GM12875 (cell line): ENCODE measurements at regions not wholly inside any gene's neighbourhood (a gene's known extent, or its start where the extent isn't known, plus 50 kb on each side); places are given as distances from the start of the nearest gene placed in this dataset.

Experiments used
- H3K4me3 ChIP-seq: one replicate; pipeline ENCODE4 v1.5.1; 2011; ENCODE audit warnings: low read depth, low read length, control low read depth
- TF ChIP-seq, protein P1 (sequence below): IDR thresholded peaks from 2 replicates; pipeline ENCODE4 v1.5.1; 2011; ENCODE audit warnings: low read depth, mild to moderate bottlenecking, control low read depth, inconsistent platforms, low read length, moderate library complexity, borderline replicate concordance; ENCODE audit not compliant: insufficient read depth

DNA sequence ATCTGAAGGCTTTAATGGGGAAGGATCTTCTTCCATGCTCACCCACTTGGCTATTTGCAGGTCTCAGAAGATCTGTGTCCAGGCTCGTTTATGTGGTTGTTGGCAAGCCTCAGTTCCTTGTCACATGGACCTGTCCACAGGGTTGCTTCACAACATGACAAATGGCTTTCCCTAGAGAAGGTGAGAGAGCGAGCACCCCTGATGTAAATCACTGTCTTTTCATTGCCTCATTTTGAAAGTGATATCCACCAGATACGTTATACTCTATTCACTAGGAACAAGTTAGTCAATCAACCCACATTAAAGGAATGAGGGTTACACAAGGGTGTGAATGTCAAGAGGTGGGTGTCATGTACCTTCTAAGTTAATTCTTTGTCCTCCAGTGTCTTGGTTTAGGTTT lies 433.3 kb downstream of the RPS6KC1 start:
- H3K4me3 ChIP-seq, result no peak overlapping the region
- TF ChIP-seq, protein P1, sequence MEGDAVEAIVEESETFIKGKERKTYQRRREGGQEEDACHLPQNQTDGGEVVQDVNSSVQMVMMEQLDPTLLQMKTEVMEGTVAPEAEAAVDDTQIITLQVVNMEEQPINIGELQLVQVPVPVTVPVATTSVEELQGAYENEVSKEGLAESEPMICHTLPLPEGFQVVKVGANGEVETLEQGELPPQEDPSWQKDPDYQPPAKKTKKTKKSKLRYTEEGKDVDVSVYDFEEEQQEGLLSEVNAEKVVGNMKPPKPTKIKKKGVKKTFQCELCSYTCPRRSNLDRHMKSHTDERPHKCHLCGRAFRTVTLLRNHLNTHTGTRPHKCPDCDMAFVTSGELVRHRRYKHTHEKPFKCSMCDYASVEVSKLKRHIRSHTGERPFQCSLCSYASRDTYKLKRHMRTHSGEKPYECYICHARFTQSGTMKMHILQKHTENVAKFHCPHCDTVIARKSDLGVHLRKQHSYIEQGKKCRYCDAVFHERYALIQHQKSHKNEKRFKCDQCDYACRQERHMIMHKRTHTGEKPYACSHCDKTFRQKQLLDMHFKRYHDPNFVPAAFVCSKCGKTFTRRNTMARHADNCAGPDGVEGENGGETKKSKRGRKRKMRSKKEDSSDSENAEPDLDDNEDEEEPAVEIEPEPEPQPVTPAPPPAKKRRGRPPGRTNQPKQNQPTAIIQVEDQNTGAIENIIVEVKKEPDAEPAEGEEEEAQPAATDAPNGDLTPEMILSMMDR, result no peak

DNA sequence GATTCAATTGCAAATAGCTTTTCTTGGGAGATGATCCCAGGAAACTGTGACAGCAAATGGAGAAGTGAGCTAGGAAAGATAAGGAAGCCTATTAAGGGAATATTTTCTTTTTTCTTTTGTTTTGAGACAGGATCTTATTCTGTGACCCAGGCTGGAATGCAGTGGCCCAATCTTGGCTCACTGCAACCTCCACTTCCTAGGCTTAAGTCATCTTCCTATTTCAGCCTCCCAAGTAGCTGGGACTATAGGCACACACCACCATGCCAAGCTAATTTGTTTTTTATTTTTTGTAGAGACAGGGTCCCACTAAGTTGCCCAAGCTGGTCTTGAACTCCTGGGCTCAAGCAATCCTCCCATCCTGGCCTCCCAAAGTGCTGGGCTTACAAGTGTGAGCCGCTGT lies 433.7 kb downstream of the RPS6KC1 start:
- TF ChIP-seq, protein P1, result no peak
- no peak overlapping the region for H3K4me3 ChIP-seq

DNA sequence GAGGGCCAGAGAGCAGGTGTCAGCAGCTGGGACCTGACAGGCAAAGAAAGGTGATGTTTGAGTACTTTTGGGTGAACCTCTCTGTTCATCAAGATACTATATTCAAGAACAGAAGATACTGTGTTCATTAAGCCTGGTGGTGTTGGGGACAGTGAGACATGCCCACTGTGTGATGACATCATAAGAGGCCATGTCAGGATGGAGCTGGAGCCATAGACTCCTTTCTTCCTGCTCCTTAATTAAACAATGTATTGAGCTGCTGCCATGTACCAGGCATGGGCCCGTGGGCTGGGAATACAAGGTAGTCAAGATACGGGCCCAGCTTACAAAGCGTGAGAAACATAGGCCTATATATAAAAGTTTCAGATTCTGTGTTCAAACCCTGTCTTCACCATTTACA lies 435.4 kb downstream of the RPS6KC1 start:
- TF ChIP-seq, protein P1, result no peak
- H3K4me3 ChIP-seq, result no peak overlapping the region

DNA sequence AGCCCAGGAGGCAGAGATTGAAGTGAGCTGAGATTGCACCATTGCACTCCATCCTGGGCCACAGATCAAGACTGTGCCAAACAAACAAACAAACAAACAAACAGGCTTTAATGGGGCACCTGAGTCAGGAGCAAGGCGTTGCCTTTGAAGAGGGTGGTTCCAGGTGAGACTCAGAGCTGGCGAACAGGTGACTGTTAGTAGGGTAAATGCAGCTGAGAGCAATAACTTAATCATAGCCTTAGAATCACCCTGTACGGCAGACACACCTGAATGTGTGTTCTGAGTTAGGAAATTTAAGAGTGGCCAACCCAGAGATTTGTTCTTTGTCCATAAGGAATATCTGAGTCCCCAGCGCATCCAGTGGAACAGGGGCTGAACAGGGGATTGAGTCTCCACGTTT lies 440.4 kb downstream of the RPS6KC1 start:
- TF ChIP-seq, protein P1, result no peak

DNA sequence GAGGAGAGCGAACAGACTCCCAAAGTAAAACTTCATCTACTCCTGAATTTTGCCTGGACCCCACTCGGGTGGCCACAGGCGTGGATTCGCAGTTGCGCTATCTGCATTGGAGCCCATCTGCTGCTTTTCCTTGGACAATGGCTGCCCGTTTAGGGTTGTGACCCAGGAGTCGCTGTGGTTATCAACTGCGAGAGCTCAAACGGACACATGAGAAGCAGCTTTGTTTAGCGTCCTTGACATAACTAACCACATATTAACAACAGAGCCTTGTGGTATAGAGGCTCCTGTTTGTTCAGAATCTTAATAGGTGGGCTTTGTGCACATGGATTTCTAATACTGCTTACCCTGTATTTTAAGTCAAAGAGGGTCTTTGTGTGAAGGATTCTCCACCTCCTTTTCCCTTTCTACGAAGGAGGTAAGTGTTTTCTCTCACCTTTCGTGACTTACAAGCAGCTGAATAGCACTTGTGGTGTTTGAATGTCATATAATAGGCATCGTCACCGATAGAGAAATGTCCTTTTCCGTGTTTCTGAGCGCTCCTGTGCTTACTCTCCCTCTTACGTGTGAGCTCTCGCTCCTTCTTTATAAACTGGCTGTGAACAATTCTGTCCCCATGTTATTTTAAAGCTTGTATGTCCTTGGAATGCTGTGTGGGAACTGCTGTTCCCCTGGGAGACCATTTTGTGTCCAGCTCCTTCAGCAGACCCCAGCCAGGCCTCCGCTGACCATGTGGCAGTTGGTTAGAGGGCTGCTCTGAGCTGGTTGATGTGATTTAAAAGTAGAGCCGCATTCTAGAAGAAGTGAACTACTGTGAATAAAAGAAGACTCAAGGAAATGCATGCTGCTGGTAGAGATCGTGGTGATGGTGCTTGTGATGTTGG lies 441.4 kb downstream of the RPS6KC1 start:
- TF ChIP-seq, protein P1, result no peak
- no peak overlapping the region for H3K4me3 ChIP-seq

More for the DNA sequence above, 440.4 kb downstream of the RPS6KC1 start:
- H3K4me3 ChIP-seq, result no peak overlapping the region

DNA sequence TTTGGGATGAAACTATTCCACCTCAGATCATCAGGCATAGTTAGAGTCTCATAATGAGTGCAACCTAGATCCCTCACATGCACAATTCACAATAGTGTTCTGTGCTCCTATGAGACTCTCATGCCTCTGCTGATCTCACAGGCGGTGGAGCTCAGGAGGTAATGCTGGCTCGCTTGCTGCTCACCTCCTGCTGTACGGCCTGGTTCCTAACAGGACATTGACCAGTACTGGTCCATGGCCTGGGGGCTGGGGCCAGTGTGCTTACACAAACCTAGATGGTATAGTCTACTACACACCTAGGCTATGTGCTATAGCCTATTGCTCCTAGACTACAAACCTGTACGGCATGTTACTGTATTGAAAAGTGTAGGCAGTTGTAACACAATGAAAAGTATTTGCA lies 448.4 kb downstream of the RPS6KC1 start:
- no peak overlapping the region for H3K4me3 ChIP-seq
- TF ChIP-seq, protein P1, result no peak
